Smooth muscle cell (in vitro differentiated cells): ENCODE measurements at regions not wholly inside any gene's neighbourhood (a gene's known extent, or its start where the extent isn't known, plus 50 kb on each side); places are given as distances from the start of the nearest gene placed in this dataset.
A peak's percentile ranks its signal among the peaks of the same experiment; 100 is the strongest.

ENCODE experiments used
- DNase-seq: peaks from one replicate; lab custom pipeline; 2025; ENCODE audit not compliant: unreplicated experiment; lab: John Stamatoyannopoulos, UW
- H2AFZ ChIP-seq: fragments of 200-600 bp; sonication (generic); 2 replicates; pipeline ENCODE4 v1.6.0; 2016; ENCODE audit warnings: antibody characterized with exemption, low read depth, mild to moderate bottlenecking
- H3F3A ChIP-seq: fragments of 200-600 bp; sonication (generic); 2 replicates; pipeline ENCODE4 v1.6.0; 2017; ENCODE audit warnings: antibody characterized with exemption, low read depth
- H3K27ac ChIP-seq: fragments of 200-600 bp; sonication (generic); 2 replicates; pipeline ENCODE4 v1.5.1; 2016; ENCODE audit warnings: low read depth, mild to moderate bottlenecking
- H3K27me3 ChIP-seq: fragments of 200-600 bp; sonication (generic); 2 replicates; pipeline ENCODE4 v1.6.1; 2016; ENCODE audit warnings: low read depth, mild to moderate bottlenecking
- H3K36me3 ChIP-seq: fragments of 200-600 bp; sonication (generic); 2 replicates; pipeline ENCODE4 v1.5.1; 2016; ENCODE audit warnings: low read depth
- H3K4me1 ChIP-seq: fragments of 200-600 bp; sonication (generic); 2 replicates; pipeline ENCODE4 v1.5.1; 2016; ENCODE audit warnings: low read depth
- H3K4me2 ChIP-seq: fragments of 200-600 bp; sonication (generic); 2 replicates; pipeline ENCODE4 v1.6.0; 2016; ENCODE audit warnings: mild to moderate bottlenecking
- H3K4me3 ChIP-seq: fragments of 200-600 bp; sonication (generic); 2 replicates; pipeline ENCODE4 v1.5.1; 2016; ENCODE audit warnings: mild to moderate bottlenecking
- H3K79me2 ChIP-seq: fragments of 200-600 bp; sonication (generic); 2 replicates; pipeline ENCODE4 v1.6.0; 2016; ENCODE audit warnings: low read depth, mild to moderate bottlenecking
- H3K9ac ChIP-seq: fragments of 200-600 bp; sonication (generic); 2 replicates; pipeline ENCODE4 v1.6.0; 2016; ENCODE audit warnings: low read depth
- H3K9me3 ChIP-seq: fragments of 200-600 bp; sonication (generic); replicated peaks from 2 replicates; pipeline ENCODE4 v1.5.1; 2016; ENCODE audit warnings: low read depth
- H4K20me1 ChIP-seq: fragments of 200-600 bp; sonication (generic); 2 replicates; pipeline ENCODE4 v1.6.0; 2016; ENCODE audit warnings: low read depth
- CTCF ChIP-seq: fragments of 200-600 bp; sonication (generic); IDR thresholded peaks from 2 replicates; pipeline ENCODE4 v1.5.1; 2017; ENCODE audit warnings: borderline replicate concordance, mild to moderate bottlenecking, antibody characterized with exemption; ENCODE audit not compliant: insufficient read depth, poor library complexity, severe bottlenecking
- WGBS: methylation state at CpG from one replicate; pipeline ENCODE4 v1.1.7; 2016; ENCODE audit warnings: low lambda C conversion rate; 5-methylcytosine and 5-hydroxymethylcytosine counted together

DNA sequence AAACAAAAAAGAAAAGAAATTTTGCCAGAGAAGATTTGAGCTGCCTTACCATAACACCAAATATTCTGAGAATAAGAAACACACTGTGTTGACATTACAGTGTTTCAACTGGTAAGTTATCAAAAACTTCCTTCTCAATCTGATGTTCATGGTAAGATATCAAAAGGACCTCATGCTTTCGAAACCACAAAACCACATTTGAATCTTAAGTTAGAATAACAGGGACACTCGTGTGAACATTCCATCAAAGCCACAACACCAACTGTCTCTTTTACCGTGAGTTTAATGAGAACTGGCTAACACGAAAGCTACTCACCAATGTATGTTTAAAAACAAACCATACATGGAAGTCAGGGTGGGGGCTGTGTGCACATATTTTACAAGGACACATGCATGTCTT is 73.0 kb upstream of the OPRM1 start:
- 20% methylated on average over 4 of the region's 4 CpGs for WGBS
- Histone ChIP-seq H4K20me1 (no peaks in the 10 kb centered on the region), H3K4me3 (no peak overlapping the region), H3K4me1 (no peaks in the 10 kb centered on the region), H3K9me3 (no peaks in the 10 kb centered on the region), H2AFZ (no peak overlapping the region), H3K27me3 (no peaks in the 10 kb centered on the region), H3K9ac (no peak overlapping the region), H3K27ac (no peak overlapping the region), H3K36me3 (no peaks in the 10 kb centered on the region), H3K4me2 (peak overlapping the region; percentile 59), H3F3A (no peaks in the 10 kb centered on the region), H3K79me2 (no peaks in the 10 kb centered on the region)
- TF ChIP-seq CTCF = no peak
- DNase-seq = no peak

GRCh38 chr6:153963352-153963751 is 75.7 kb upstream of the OPRM1 start:
- Histone ChIP-seq H3K27ac (no peak overlapping the region), H3K9me3 (no peaks in the 10 kb centered on the region), H3K79me2 (no peaks in the 10 kb centered on the region), H3K4me3 (no peak overlapping the region), H2AFZ (no peak overlapping the region), H3K9ac (no peak overlapping the region), H3F3A (no peaks in the 10 kb centered on the region), H3K27me3 (no peaks in the 10 kb centered on the region), H3K4me2 (no peak overlapping the region), H3K36me3 (no peaks in the 10 kb centered on the region), H3K4me1 (no peaks in the 10 kb centered on the region), H4K20me1 (no peaks in the 10 kb centered on the region)
- 85% methylated on average over 3 of the region's 3 CpGs for WGBS
- DNase-seq = no peak
- TF ChIP-seq CTCF = no peak

- no peak for TF ChIP-seq CTCF
- Histone ChIP-seq H3F3A (no peaks in the 10 kb centered on the region), H3K4me1 (no peaks in the 10 kb centered on the region), H3K9me3 (no peaks in the 10 kb centered on the region), H3K4me2 (no peak overlapping the region), H3K27me3 (no peaks in the 10 kb centered on the region), H3K9ac (no peak overlapping the region), H4K20me1 (no peaks in the 10 kb centered on the region), H3K27ac (no peak overlapping the region), H2AFZ (no peak overlapping the region), H3K79me2 (no peaks in the 10 kb centered on the region), H3K36me3 (no peaks in the 10 kb centered on the region), H3K4me3 (no peak overlapping the region)
- DNase-seq = no peak
- 76% methylated on average over 2 of the region's 2 CpGs for WGBS
Measured at GRCh38 chr6:153962555-153962954, 76.5 kb upstream of the OPRM1 start.

DNA sequence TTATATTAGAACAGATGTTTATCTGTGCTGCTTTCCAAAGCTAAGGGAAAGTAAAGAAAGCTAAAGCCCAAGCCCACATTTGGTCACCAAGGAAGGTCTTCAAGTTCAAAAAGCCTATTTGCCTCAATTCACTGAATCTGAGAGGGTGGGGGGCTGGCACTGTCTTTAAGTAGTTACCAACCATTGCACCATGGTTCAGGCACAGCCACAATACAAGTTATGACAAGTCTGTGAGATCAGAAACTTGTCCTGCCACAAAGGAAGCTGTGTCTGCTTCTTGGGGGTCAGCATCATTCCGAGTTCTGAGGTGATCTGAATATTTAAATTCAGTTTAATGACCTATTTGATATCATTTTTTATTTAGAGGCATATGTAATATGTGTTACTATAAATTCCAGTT is 78.3 kb upstream of the OPRM1 start:
- WGBS = 81% methylated on average over 1 of the region's 1 CpG

More for the DNA sequence above, 78.3 kb upstream of the OPRM1 start:
- Histone ChIP-seq H3K9ac (no peak overlapping the region), H3K4me2 (no peak overlapping the region), H3K36me3 (no peaks in the 10 kb centered on the region), H3F3A (no peaks in the 10 kb centered on the region), H4K20me1 (no peaks in the 10 kb centered on the region), H2AFZ (no peak overlapping the region), H3K27me3 (no peaks in the 10 kb centered on the region), H3K4me1 (no peaks in the 10 kb centered on the region), H3K9me3 (no peaks in the 10 kb centered on the region), H3K4me3 (no peak overlapping the region), H3K27ac (no peak overlapping the region), H3K79me2 (no peaks in the 10 kb centered on the region)
- no peak for DNase-seq
- TF ChIP-seq CTCF = no peak
